ENCODE measurements at regions not wholly inside any gene's neighbourhood (a gene's known extent, or its start where the extent isn't known, plus 50 kb on each side); places are given as distances from the start of the nearest gene placed in this dataset.

GRCh38 chr12:92470608-92471021 lies 232.2 kb upstream of the PLEKHG7 start:
- TF ChIP-seq CTCF (tag by site-specific recombination; IDR thresholded peaks at IDR 0.05) (no peak), KLF16 (tag by site-specific recombination; IDR thresholded peaks at IDR 0.05) (no peak), ZNF639 (tag by site-specific recombination; IDR thresholded peaks at IDR 0.05) (no peak), ATF2 (tag by site-specific recombination; IDR thresholded peaks at IDR 0.05; ENCODE audit: low read depth) (no peak), SP2 (tag by site-specific recombination; IDR thresholded peaks at IDR 0.05) (no peak), ZNF184 (tag by site-specific recombination; IDR thresholded peaks at IDR 0.05) (no peak), KLF9 (tag by site-specific recombination; IDR thresholded peaks at IDR 0.05; ENCODE audit: low read depth) (no peak), PRDM1 (tag by site-specific recombination; IDR thresholded peaks at IDR 0.05) (no peak), ZNF26 (tag by site-specific recombination; IDR thresholded peaks at IDR 0.05) (no peak), HOXD13 (CRISPR knock-in tag; IDR thresholded peaks at IDR 0.05; ENCODE audit: borderline replicate concordance) (no peak), REST (tag by site-specific recombination; IDR thresholded peaks at IDR 0.05) (no peak), OSR2 (tag by site-specific recombination; IDR thresholded peaks at IDR 0.05) (no peak), ZSCAN30 (tag by site-specific recombination; IDR thresholded peaks at IDR 0.05) (no peak), ZNF488 (tag by site-specific recombination; IDR thresholded peaks at IDR 0.05) (no peak)
